Transverse colon (tissue), 4 donors: ENCODE measurements at regions not wholly inside any gene's neighbourhood (a gene's known extent, or its start where the extent isn't known, plus 50 kb on each side); places are given as distances from the start of the nearest gene placed in this dataset.

Source experiments
- DNase-seq: peaks from one replicate; pipeline ENCODE4 v3.0.0-alpha.2; 2019
- H3K27ac ChIP-seq, 4 donors: fragments of 200-600 bp; sonication (generic); 2 replicates each; pipeline ENCODE4 v1.5.1; 2016 to 2018; ENCODE audit warnings: inconsistent platforms in 4 of 4
- H3K27me3 ChIP-seq: fragments of 200-600 bp; sonication (generic); 2 replicates; pipeline ENCODE4 v1.5.1; 2017; ENCODE audit warnings: inconsistent platforms
- H3K36me3 ChIP-seq, 4 donors: fragments of 200-600 bp; sonication (generic); 2 replicates each; pipeline ENCODE4 v1.5.1; 2017 to 2019; ENCODE audit warnings: inconsistent platforms in 4 of 4
- H3K4me1 ChIP-seq, 4 donors: fragments of 200-600 bp; sonication (generic); 2 replicates each; pipeline ENCODE4 v1.5.1; 2017 to 2020; ENCODE audit warnings: inconsistent platforms in 4 of 4
- H3K4me3 ChIP-seq, 4 donors: fragments of 200-600 bp; sonication (generic); 1 replicate in 1 of 4; 2 replicates in 3 of 4; pipeline versions ENCODE4 v1.5.1 to v1.6.1; 2017 to 2019; ENCODE audit warnings: inconsistent platforms in 4 of 4
- H3K9me3 ChIP-seq, 2 donors: fragments of 200-600 bp; sonication (generic); 2 replicates each; pipeline ENCODE4 v1.5.1; 2017 to 2019; ENCODE audit warnings: inconsistent platforms in 2 of 2
- EP300 ChIP-seq: sonication (generic); formaldehyde crosslinking; IDR thresholded peaks from one replicate; pipeline ENCODE4 v1.6.1; 2017; ENCODE audit warnings: antibody characterized with exemption, low read depth
- POLR2A ChIP-seq: fragments of 450-650 bp; IDR thresholded peaks from one replicate; pipeline ENCODE4 v1.6.1; 2016; ENCODE audit warnings: antibody characterized with exemption, mild to moderate bottlenecking, moderate library complexity
- POLR2AphosphoS5 ChIP-seq, 3 donors: sonication (generic); formaldehyde crosslinking; IDR thresholded peaks; one replicate each; pipeline ENCODE4 v1.6.1; 2016; ENCODE audit warnings: antibody characterized with exemption in 3 of 3
- WGBS, 2 donors: methylation state at CpG; one replicate each; pipeline ENCODE4 v1.1.5; 2018; ENCODE audit warnings: low coverage in 1 of 2; 5-methylcytosine and 5-hydroxymethylcytosine counted together
- in situ Hi-C, 4 donors: fragments of 200-750 bp; cut with MboI; loops; one replicate each; pipeline versions ENCODE4 v1.15.0 to v1.15.1; 2017; ENCODE audit warnings: low sequenced_read_pairs in 3 of 4, low pct_ligation_motif_present in 1 of 4, low pct_unique_long_range_greater_than_20kb in 1 of 4
- intact Hi-C: fragments of 100-400 bp; cut with DNase I; formaldehyde crosslinking; loops from one replicate; pipeline ENCODE4 v1.15.1; 2023; ENCODE audit warnings: low total_unique reads
- TF ChIP-seq, protein P1 (sequence below), 5 experiments: fragments of 200-600 bp in 3 of 5; fragments of 450-650 bp in 2 of 5; sonication (generic) in 3 of 5; IDR thresholded peaks; 1 replicate in 2 of 5; 2 replicates in 3 of 5; pipeline ENCODE4 v1.5.1; 2016 to 2017; ENCODE audit warnings: antibody characterized with exemption in 5 of 5, inconsistent platforms in 3 of 5, mild to moderate bottlenecking in 2 of 5, moderate library complexity in 1 of 5

DNA sequence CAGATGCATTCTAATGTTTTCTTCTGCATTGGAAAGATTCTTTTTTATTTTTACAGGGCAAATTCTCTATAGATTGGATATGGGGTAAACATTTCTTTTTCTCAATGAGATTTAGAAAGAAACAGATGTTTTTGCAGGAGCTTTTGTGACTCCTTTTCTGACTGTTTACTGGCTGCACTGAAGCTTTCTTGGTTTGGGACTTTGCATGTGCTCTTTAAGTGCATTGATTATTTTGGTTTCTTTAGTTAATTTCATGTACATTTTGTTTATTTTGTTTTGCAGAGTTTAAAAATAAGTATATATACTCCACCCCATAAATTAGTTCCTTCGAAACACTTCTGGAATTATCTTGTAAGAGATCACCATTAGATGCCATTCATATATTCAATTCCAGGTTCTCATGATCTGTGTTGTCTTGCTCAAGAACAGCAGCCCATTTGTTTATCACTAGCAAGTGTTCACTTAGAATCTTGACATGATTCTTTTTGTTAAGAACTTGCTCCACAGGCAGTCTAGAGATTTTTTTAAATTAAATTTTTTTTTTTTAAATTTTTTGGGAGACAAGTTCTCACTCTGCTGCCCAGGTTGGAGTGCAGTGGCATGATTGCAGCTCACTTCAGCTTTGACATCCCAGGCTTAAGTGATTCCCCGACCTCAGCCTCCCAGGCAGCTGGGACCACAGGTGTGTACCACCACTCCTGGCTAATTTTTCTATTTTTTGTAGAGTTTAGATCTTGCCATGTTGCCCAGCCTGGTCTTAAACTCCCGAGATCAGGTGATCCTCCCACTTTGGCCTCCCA, 233.7 kb downstream of the MYCN start:
- 84 to 92% methylated on average over 2 to 3 of the region's 3 CpGs for WGBS, 2 donors

DNA sequence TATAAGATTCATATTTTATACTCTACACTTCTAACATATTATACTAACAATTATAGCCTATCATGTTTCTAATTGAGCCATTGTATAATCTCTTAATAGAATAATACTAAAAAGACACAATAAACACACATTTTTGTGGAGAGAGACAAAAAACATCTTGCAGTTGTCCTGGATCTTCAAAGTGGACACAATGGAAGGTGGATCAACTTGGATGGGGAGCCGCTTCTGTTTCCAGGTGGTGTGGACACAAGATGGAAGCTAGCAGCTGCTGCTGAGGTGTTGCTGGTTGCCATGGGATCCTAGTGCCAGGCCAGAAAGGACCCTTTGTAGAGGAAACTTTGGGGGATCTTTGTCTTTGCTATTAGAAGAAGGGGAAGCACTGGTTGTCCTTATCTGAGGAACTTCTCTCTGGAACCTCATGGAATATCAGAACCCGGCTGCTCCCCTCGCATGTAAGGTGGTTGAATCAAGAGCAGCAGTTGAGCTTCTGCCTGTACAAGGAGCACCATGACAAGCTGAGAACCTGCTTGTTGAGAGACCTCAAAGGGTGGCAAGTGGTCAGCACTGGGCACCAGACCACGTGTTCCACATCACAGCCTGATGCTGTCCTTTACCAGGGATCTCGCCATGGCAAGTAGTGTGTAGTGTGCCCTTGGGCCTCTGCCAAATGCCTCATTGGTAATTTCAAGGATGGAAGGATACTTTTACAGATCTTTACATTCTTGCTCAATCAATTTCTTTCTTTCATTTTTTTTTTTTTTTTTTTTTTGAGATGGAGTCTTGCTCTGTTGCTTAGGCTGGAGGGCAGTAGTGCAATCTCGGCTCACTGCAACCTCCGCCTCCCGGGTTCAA, 232.2 kb downstream of the MYCN start:
- Histone ChIP-seq H3K27me3 (no peaks in the 10 kb centered on the region), H3K4me1 (no peaks in the 10 kb centered on the region), H3K4me3 (no peak overlapping the region), H3K9me3 (no peaks in the 10 kb centered on the region), H3K36me3 (no peaks in the 10 kb centered on the region), H3K27ac (no peak overlapping the region)
- intact Hi-C loops (no loop called here), in situ Hi-C loops (no loop called here)
- no peak for DNase-seq
- WGBS, 2 donors, result 71 to 94% methylated on average over 1 to 8 of the region's 8 CpGs
- TF ChIP-seq, protein P1, sequence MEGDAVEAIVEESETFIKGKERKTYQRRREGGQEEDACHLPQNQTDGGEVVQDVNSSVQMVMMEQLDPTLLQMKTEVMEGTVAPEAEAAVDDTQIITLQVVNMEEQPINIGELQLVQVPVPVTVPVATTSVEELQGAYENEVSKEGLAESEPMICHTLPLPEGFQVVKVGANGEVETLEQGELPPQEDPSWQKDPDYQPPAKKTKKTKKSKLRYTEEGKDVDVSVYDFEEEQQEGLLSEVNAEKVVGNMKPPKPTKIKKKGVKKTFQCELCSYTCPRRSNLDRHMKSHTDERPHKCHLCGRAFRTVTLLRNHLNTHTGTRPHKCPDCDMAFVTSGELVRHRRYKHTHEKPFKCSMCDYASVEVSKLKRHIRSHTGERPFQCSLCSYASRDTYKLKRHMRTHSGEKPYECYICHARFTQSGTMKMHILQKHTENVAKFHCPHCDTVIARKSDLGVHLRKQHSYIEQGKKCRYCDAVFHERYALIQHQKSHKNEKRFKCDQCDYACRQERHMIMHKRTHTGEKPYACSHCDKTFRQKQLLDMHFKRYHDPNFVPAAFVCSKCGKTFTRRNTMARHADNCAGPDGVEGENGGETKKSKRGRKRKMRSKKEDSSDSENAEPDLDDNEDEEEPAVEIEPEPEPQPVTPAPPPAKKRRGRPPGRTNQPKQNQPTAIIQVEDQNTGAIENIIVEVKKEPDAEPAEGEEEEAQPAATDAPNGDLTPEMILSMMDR (IDR thresholded peaks at IDR 0.05), result no peak
- TF ChIP-seq EP300, result no peak
- TF ChIP-seq POLR2A, result no peak
- no peak for TF ChIP-seq POLR2AphosphoS5 (IDR thresholded peaks at IDR 0.05)

More for the DNA sequence above, 233.7 kb downstream of the MYCN start:
- no peak for DNase-seq
- Histone ChIP-seq H3K27me3 (no peaks in the 10 kb centered on the region), H3K4me1 (no peaks in the 10 kb centered on the region), H3K36me3 (no peaks in the 10 kb centered on the region), H3K27ac (no peak overlapping the region), H3K9me3 (no peaks in the 10 kb centered on the region), H3K4me3 (no peak overlapping the region)
- intact Hi-C loops, result no loop called here
- in situ Hi-C loops, result no loop called here
- TF ChIP-seq POLR2AphosphoS5 (IDR thresholded peaks at IDR 0.05) (no peak), POLR2A (no peak), EP300 (no peak)
- TF ChIP-seq, protein P1 (IDR thresholded peaks at IDR 0.05), result no peak

DNA sequence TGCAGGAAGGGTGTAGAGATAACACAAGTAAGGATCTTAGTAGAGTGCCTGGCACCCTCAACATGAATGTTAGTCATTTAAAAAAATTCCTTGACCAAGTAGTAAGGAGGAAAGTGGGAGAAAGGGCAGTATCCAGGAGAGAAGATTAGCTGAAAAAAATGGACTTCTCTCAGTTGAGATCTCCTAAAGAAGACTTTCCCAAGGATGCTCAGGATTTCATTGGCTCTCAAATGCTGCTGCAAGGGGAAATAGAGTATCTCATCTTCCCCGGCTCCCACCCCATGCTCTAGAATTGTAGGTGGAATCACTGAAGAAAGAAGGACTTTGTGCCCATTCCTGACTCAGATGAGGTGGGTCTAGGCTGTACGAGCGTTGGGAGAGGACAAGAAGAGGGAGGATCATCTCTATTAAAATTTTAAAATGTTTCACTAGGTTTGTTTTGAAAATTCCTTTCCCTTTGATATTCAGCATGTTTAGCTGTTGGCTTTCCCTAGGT, 231.1 kb downstream of the MYCN start:
- in situ Hi-C loops (no loop called here), intact Hi-C loops (no loop called here)
- Histone ChIP-seq H3K9me3 (no peaks in the 10 kb centered on the region), H3K36me3 (no peaks in the 10 kb centered on the region), H3K27me3 (no peaks in the 10 kb centered on the region), H3K27ac (no peak overlapping the region), H3K4me3 (no peak overlapping the region), H3K4me1 (no peaks in the 10 kb centered on the region)
- TF ChIP-seq POLR2AphosphoS5 (IDR thresholded peaks at IDR 0.05), result no peak
- TF ChIP-seq EP300, result no peak
- TF ChIP-seq POLR2A, result no peak
- TF ChIP-seq, protein P1 (IDR thresholded peaks at IDR 0.05), result no peak
- 88 to 91% methylated on average over 3 of the region's 3 CpGs for whole genome bisulfite sequencing, 2 donors
- no peak for DNase-seq

DNA sequence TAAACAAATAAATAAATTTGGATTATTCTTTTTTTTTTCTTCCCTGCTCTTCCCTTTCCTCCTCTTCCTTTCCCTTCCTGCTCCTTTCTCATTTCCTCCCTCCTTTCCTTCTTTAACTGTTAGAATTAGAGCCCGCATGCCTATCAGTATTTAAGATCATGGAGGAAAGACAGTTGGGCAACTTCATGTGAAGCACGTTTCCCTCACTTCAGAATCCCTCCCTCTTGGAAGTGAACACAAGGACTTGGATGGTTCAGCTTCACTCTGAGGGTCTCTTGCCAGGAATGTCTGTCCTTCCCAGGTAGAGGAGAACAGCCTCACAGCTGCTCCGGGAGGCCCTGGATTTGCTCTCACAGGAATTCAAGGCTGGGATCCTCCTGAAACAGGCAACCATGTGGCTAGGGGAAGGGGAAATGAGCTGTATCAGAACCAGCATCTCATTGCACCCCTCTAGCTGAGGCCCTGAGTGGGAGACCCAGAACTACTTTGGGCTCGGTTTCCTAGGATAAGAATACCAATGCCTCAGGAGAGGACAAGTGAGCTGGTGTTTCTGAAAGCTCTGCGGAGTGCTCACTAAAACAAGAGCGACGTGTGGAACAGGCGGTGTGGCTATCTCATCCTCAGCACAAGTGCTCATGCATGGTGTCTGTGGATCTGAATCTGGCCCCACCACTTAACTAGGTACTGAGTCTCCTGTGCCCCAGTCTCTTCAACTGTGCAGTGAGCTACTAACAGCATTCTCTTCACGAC, 230.5 kb downstream of the MYCN start:
- in situ Hi-C loops, result no loop called here

More for the DNA sequence above, 230.5 kb downstream of the MYCN start:
- TF ChIP-seq POLR2A, result no peak
- TF ChIP-seq EP300, result no peak
- TF ChIP-seq POLR2AphosphoS5 (IDR thresholded peaks at IDR 0.05), result no peak
- TF ChIP-seq, protein P1 (IDR thresholded peaks at IDR 0.05), result no peak
- Histone ChIP-seq H3K27me3 (no peaks in the 10 kb centered on the region), H3K36me3 (no peaks in the 10 kb centered on the region), H3K27ac (no peak overlapping the region), H3K9me3 (no peaks in the 10 kb centered on the region), H3K4me1 (no peaks in the 10 kb centered on the region), H3K4me3 (no peak overlapping the region)
- 75 to 91% methylated on average over 1 to 9 of the region's 9 CpGs for WGBS, 2 donors
- intact Hi-C loops, result no loop called here
- DNase-seq, result no peak
